K562 (cell line): ENCODE measurements at regions not wholly inside any gene's neighbourhood (a gene's known extent, or its start where the extent isn't known, plus 50 kb on each side); places are given as distances from the start of the nearest gene placed in this dataset.

Experiments used
- BCOR ChIP-seq: fragments of 450-650 bp; IDR thresholded peaks from 2 replicates; pipeline ENCODE4 v1.6.1; 2016
- EP300 ChIP-seq: IDR thresholded peaks from 2 replicates; pipeline ENCODE4 v1.6.1; 2012; ENCODE audit warnings: low read length, improper control_type of control experiment
- FOXJ3 ChIP-seq: sonication (generic); formaldehyde crosslinking; IDR thresholded peaks from 2 replicates; pipeline ENCODE4 v1.4.0; 2020; ENCODE audit warnings: mild to moderate bottlenecking, missing genetic modification reagents
- FOXO4 ChIP-seq: fragments of 450-650 bp; formaldehyde crosslinking; IDR thresholded peaks from 2 replicates; pipeline ENCODE4 v1.4.0; 2020; ENCODE audit warnings: mild to moderate bottlenecking, moderate library complexity
- HBP1 ChIP-seq: fragments of 450-650 bp; formaldehyde crosslinking; IDR thresholded peaks from 2 replicates; pipeline ENCODE4 v1.4.0; 2022; ENCODE audit warnings: missing genetic modification characterization
- LEF1 ChIP-seq: fragments of 450-650 bp; IDR thresholded peaks from 2 replicates; pipeline ENCODE4 v1.6.1; 2016; ENCODE audit warnings: mild to moderate bottlenecking
- PATZ1 ChIP-seq: fragments of 250-450 bp; sonication (Bioruptor Pico); IDR thresholded peaks from 2 replicates; pipeline ENCODE4 v1.5.0; 2020; ENCODE audit warnings: mild to moderate bottlenecking, borderline replicate concordance
- POLR2A ChIP-seq: fragments of 450-650 bp; conservative IDR thresholded peaks from 2 replicates; pipeline ENCODE4 v1.6.1; 2016
- POLR3A ChIP-seq: IDR thresholded peaks from 2 replicates; pipeline ENCODE4 v1.6.1; 2011; ENCODE audit warnings: borderline replicate concordance, mild to moderate bottlenecking, moderate library complexity; ENCODE audit not compliant: insufficient read length, insufficient read depth; ENCODE audit errors: extremely low read depth
- STAT5A ChIP-seq: IDR thresholded peaks from 2 replicates; pipeline ENCODE4 v1.6.1; 2012; ENCODE audit warnings: low read length, inconsistent platforms, borderline replicate concordance
- TBL1XR1 ChIP-seq, 2 experiments: IDR thresholded peaks; 2 replicates each; pipeline ENCODE4 v1.6.1; 2012; ENCODE audit warnings: improper control_type of control experiment in 2 of 2, low read length in 2 of 2, mild to moderate bottlenecking in 1 of 2
- U2AF2 ChIP-seq: fragments of 200-400 bp; formaldehyde crosslinking; optimal IDR thresholded peaks from 2 replicates; pipeline ENCODE3; 2017; ENCODE audit warnings: low read depth, mild to moderate bottlenecking, low read length
- ZFPM2 ChIP-seq: fragments of 250-450 bp; sonication (Bioruptor Pico); IDR thresholded peaks from 2 replicates; pipeline ENCODE4 v1.5.1; 2022; ENCODE audit warnings: mild to moderate bottlenecking
- ZSCAN29 ChIP-seq: fragments of 450-650 bp; IDR thresholded peaks from 2 replicates; pipeline ENCODE4 v1.6.1; 2017
- TF ChIP-seq, protein P1 (sequence below): fragments of 250-450 bp; sonication (Bioruptor Pico); IDR thresholded peaks from 2 replicates; pipeline ENCODE4 v1.5.0; 2021

DNA sequence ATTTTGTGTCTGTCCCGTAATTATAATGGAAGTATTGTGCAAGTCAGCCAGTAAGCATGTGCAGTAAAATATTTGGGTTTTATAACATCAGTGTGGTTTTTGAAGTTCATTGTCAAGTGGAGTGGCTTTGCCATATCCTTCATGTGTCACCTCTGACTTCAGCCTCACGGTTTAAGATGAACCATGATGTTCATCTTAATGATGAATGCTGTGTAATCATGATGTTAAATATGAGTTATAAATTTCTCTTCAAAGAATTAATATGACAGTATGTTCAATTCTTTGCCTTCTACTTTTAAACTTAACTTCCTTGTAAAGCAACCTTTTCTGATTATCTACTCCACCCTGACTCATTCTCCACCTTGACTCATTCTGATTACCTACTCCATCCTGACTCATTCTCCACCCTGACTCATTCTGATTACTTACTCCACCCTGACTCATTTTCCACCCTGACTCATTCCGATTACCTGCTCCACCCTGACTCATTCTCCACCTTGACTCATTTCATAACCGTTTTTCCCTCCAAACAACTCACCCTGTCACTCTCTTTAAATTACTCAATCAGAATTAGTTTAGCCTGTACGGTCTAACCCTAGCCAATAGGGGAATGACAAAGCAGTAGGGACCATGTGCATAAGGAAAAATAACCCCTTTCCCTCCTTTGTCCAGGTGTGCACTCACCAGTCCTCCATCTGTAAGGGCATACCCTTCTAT, 50.3 kb upstream of the ANKRD10 start (continued):
- no peak for TF ChIP-seq PATZ1 (CRISPR knock-in tag)
- no peak for TF ChIP-seq POLR3A
- TF ChIP-seq BCOR, result peak; percentile 87
- TF ChIP-seq LEF1, result peak; percentile 88
- 0 out of 2 replicates have a peak, but pooled peaks have one; percentile 51 for TF ChIP-seq HBP1 (CRISPR knock-in tag)
- no peak for TF ChIP-seq FOXJ3 (CRISPR knock-in tag)
- TF ChIP-seq ZSCAN29, result no peak
- TF ChIP-seq, protein P1, sequence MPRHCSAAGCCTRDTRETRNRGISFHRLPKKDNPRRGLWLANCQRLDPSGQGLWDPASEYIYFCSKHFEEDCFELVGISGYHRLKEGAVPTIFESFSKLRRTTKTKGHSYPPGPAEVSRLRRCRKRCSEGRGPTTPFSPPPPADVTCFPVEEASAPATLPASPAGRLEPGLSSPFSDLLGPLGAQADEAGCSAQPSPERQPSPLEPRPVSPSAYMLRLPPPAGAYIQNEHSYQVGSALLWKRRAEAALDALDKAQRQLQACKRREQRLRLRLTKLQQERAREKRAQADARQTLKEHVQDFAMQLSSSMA (CRISPR knock-in tag), result no peak
- TF ChIP-seq STAT5A, result peak; percentile 73
- TF ChIP-seq POLR2A, result peak; percentile 55; the same call in 1 of the 2 replicates
- TF ChIP-seq ZFPM2 (CRISPR knock-in tag), result no peak
- TF ChIP-seq EP300, result peak; percentile 97
- peak in 1 of 2 experiments; percentile 40; a peak in 1 of 4 replicates for TF ChIP-seq TBL1XR1 (IDR thresholded peaks at IDR 0.05; ENCODE audit: low read length in 2 of 2)
- no peak for TF ChIP-seq U2AF2
- TF ChIP-seq FOXO4 (CRISPR knock-in tag), result no peak
